Cardiac muscle cell (in vitro differentiated cells and primary cell): ENCODE measurements at regions not wholly inside any gene's neighbourhood (a gene's known extent, or its start where the extent isn't known, plus 50 kb on each side); places are given as distances from the start of the nearest gene placed in this dataset.

ENCODE experiments used
- DNase-seq, 2 donors: peaks; one replicate each; pipeline versions ENCODE4 v3.0.0 to v3.0.0-alpha.2; 2010 to 2017; ENCODE audit warnings: low read depth in 1 of 2, low spot score in 1 of 2
- H3K27ac ChIP-seq: fragments of 200-600 bp; sonication (generic); 2 replicates; pipeline ENCODE4 v1.5.1; 2016
- H3K27me3 ChIP-seq: fragments of 200-600 bp; sonication (generic); 2 replicates; pipeline ENCODE4 v1.6.0; 2016; ENCODE audit warnings: control low read depth
- H3K36me3 ChIP-seq: fragments of 200-600 bp; sonication (generic); 2 replicates; pipeline ENCODE4 v1.5.1; 2016; ENCODE audit warnings: control low read depth
- H3K4me1 ChIP-seq: fragments of 200-600 bp; sonication (generic); 2 replicates; pipeline ENCODE4 v1.8.1; 2017; ENCODE audit warnings: low read depth, mild to moderate bottlenecking, mixed run types
- H3K4me3 ChIP-seq: fragments of 200-600 bp; sonication (generic); 2 replicates; pipeline ENCODE4 v1.5.1; 2016; ENCODE audit warnings: mild to moderate bottlenecking
- H3K9me3 ChIP-seq: fragments of 200-600 bp; sonication (generic); 2 replicates; pipeline ENCODE4 v1.5.1; 2017; ENCODE audit warnings: low read depth, mild to moderate bottlenecking, control low read depth
- TF ChIP-seq, protein P1 (sequence below): IDR thresholded peaks from 2 replicates; pipeline ENCODE4 v1.5.1; 2012; ENCODE audit warnings: low read depth, mild to moderate bottlenecking, low read length

DNA sequence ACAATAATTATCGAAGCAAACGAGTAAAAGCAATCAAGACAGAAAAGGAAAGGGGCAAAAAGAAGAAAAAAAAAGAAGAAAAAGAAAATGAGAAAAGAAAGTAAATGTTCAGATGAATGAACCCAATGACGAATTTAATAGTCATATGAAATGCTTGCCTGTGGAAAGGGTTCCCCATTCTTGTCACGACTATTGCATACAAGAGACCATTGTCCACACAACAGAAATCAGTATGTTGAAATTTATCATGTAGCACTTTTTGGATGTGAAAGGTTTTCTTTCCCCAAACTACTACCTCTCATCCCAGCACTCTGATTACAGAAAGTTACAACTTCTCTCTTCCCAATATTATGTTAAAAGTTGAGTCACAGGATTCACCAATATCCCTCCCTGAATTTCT lies 162.4 kb downstream of the ZDHHC21 start:
- Histone ChIP-seq H3K27ac (no peak overlapping the region), H3K4me1 (peaks cover 33% of the 10 kb centered on the region), H3K36me3 (no peaks in the 10 kb centered on the region), H3K9me3 (no peaks in the 10 kb centered on the region), H3K4me3 (no peak overlapping the region), H3K27me3 (no peaks in the 10 kb centered on the region)
- DNase-seq: no peak
- TF ChIP-seq, protein P1, sequence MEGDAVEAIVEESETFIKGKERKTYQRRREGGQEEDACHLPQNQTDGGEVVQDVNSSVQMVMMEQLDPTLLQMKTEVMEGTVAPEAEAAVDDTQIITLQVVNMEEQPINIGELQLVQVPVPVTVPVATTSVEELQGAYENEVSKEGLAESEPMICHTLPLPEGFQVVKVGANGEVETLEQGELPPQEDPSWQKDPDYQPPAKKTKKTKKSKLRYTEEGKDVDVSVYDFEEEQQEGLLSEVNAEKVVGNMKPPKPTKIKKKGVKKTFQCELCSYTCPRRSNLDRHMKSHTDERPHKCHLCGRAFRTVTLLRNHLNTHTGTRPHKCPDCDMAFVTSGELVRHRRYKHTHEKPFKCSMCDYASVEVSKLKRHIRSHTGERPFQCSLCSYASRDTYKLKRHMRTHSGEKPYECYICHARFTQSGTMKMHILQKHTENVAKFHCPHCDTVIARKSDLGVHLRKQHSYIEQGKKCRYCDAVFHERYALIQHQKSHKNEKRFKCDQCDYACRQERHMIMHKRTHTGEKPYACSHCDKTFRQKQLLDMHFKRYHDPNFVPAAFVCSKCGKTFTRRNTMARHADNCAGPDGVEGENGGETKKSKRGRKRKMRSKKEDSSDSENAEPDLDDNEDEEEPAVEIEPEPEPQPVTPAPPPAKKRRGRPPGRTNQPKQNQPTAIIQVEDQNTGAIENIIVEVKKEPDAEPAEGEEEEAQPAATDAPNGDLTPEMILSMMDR: no peak

DNA sequence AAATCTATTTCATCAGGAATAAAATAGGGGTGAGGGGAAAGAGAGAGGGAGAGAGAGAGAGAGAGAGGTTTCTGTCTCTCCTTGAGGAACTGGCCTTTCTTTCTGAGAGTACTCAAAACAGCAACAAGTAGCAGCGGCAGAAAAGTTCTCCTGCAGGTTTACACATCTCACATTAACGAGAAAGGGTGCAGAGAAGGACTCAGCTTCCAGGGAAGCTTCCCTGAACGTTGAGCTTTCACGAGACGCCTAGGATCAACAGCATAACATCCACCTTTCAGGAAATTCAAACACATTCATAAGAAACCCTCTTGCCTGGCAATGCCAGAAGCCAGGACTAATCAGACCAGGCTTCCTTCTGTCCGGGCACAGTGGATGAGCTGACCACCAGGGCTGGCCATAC lies 162.9 kb downstream of the ZDHHC21 start:
- H3K4me1 ChIP-seq: peaks cover 33% of the 10 kb centered on the region
- DNase-seq: no peak

DNA sequence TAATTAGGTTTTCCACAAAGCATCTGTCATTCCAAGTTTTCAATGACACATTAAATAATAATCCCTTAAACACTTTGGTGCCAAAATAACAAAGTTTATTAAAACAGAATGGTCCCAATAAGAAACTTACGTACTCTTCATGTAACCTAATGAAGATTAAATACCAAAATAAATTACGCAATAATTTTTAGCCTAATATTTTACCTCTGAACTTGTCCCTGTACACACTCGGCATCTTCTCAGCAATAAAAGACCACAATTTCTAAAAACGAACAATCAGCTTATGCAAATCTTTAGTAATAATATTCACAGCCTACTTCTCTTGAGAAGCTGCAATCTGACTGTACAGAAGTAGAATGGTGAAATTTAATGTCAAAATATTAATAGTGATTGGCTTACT lies 163.6 kb downstream of the ZDHHC21 start:
- no peaks in the 10 kb centered on the region for H3K27me3 ChIP-seq
- H3K4me1 ChIP-seq: peaks cover 35% of the 10 kb centered on the region
- no peak overlapping the region for H3K27ac ChIP-seq
- TF ChIP-seq, protein P1: no peak
- no peak for DNase-seq
- H3K4me3 ChIP-seq: no peak overlapping the region
- no peaks in the 10 kb centered on the region for H3K9me3 ChIP-seq
- H3K36me3 ChIP-seq: no peaks in the 10 kb centered on the region

More for the DNA sequence above, 162.9 kb downstream of the ZDHHC21 start:
- no peak overlapping the region for H3K4me3 ChIP-seq
- no peaks in the 10 kb centered on the region for H3K9me3 ChIP-seq
- no peaks in the 10 kb centered on the region for H3K36me3 ChIP-seq
- H3K27me3 ChIP-seq: no peaks in the 10 kb centered on the region
- TF ChIP-seq, protein P1: no peak
- no peak overlapping the region for H3K27ac ChIP-seq

DNA sequence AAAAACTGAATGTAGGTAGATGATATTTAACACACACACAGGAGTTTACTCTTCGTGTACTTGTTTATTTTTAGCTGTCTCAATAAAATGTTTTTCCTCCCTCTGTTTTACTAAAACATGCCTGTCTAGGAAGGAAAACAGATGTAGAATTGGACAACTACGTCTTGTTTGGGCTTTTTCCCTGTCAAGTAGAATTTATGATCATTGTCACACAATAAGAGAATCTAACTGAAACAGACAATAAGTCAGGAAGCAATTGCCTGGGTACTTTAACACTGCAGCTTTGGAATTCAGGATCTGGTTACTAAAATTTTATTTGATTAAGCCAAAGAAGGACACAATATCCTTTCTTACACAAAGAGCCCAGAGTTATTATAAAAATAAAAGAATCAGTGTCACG lies 164.2 kb downstream of the ZDHHC21 start:
- no peaks in the 10 kb centered on the region for H3K9me3 ChIP-seq
- H3K4me3 ChIP-seq: no peak overlapping the region
- H3K36me3 ChIP-seq: no peaks in the 10 kb centered on the region
- TF ChIP-seq, protein P1: no peak
- no peak overlapping the region for H3K27ac ChIP-seq
- H3K4me1 ChIP-seq: peaks cover 35% of the 10 kb centered on the region
- no peak for DNase-seq
- H3K27me3 ChIP-seq: no peaks in the 10 kb centered on the region

DNA sequence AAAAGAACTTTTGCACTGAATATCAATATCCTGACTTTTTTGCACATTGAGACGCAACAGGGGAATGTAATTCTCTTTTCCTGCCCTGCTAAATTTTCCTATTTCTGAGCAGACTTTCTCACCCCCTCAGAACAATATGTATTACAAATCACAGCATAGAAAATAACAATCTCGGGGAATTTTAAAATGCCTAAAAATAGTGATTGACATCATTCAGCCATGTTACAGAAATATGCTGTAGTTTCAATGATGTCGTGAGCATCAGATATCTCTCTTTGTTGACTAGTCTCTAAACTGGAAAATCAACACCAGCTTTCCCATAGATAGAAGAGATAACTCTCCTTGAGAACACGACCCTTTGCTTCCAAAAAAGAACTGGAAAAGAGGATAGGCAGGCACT lies 166.7 kb downstream of the ZDHHC21 start:
- Histone ChIP-seq H3K9me3 (no peaks in the 10 kb centered on the region), H3K27ac (no peak overlapping the region), H3K4me1 (peaks cover 33% of the 10 kb centered on the region), H3K4me3 (no peak overlapping the region), H3K36me3 (no peaks in the 10 kb centered on the region), H3K27me3 (no peaks in the 10 kb centered on the region)
- DNase-seq: no peak
- TF ChIP-seq, protein P1: no peak

DNA sequence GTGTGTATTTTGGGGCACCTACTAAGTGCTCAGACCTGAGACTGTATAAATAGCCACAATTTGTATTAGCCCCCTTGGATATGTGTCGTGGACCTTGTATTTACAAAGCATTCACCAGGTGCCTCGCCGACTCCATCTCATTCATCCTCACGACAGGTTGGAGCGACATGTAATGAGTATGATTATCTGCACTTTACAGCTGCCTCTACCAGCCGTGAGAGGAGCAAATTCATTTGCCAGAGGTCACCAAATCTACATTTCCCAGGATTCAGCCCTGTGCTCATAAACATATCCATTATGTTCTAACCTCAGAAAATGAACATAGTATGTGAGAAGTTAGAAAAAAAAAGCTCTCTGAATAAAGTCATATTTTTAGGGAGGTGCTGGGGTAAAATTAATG lies 167.4 kb downstream of the ZDHHC21 start:
- H3K4me1 ChIP-seq: peaks cover 33% of the 10 kb centered on the region
- no peaks in the 10 kb centered on the region for H3K9me3 ChIP-seq
- no peak overlapping the region for H3K27ac ChIP-seq
- H3K27me3 ChIP-seq: no peaks in the 10 kb centered on the region
- no peak overlapping the region for H3K4me3 ChIP-seq
- DNase-seq: no peak
- H3K36me3 ChIP-seq: no peaks in the 10 kb centered on the region
- TF ChIP-seq, protein P1: no peak
